VCaP (cell line): ENCODE measurements at regions not wholly inside any gene's neighbourhood (a gene's known extent, or its start where the extent isn't known, plus 50 kb on each side); places are given as distances from the start of the nearest gene placed in this dataset.

ENCODE experiments used
- H3K27ac ChIP-seq: fragments of 450-650 bp; 2 replicates; pipeline ENCODE4 v1.5.1; 2017
- CTCF ChIP-seq: fragments of 450-650 bp; conservative IDR thresholded peaks from 2 replicates; pipeline ENCODE4 v1.5.1; 2017; ENCODE audit warnings: mild to moderate bottlenecking, moderate library complexity

GRCh38 chr15:25965326-25965725 is 102.2 kb upstream of the ATP10A start:
- H3K27ac ChIP-seq = no peak overlapping the region
- TF ChIP-seq CTCF = no peak

GRCh38 chr15:25960273-25960672 is 97.1 kb upstream of the ATP10A start:
- no peak overlapping the region for H3K27ac ChIP-seq
- TF ChIP-seq CTCF = no peak

- TF ChIP-seq CTCF = no peak
- no peak overlapping the region for H3K27ac ChIP-seq
Observed at GRCh38 chr15:25959100-25959499, 96.0 kb upstream of the ATP10A start.

GRCh38 chr15:25955628-25956027 is 92.5 kb upstream of the ATP10A start:
- H3K27ac ChIP-seq = no peak overlapping the region
- TF ChIP-seq CTCF = no peak

GRCh38 chr15:25954398-25954797 is 91.3 kb upstream of the ATP10A start:
- no peak overlapping the region for H3K27ac ChIP-seq
- no peak for TF ChIP-seq CTCF

- no peak overlapping the region for H3K27ac ChIP-seq
- TF ChIP-seq CTCF = no peak
Observed at GRCh38 chr15:25950014-25950413, 86.9 kb upstream of the ATP10A start.

GRCh38 chr15:25947323-25948314 is 84.5 kb upstream of the ATP10A start:
- peak; percentile 56 for TF ChIP-seq CTCF
- H3K27ac ChIP-seq = no peak overlapping the region
